Left colon (tissue), 2 donors: ENCODE measurements at regions not wholly inside any gene's neighbourhood (a gene's known extent, or its start where the extent isn't known, plus 50 kb on each side); places are given as distances from the start of the nearest gene placed in this dataset.

Experiments
- ATAC-seq: fragments of 200-7000 bp; cut with Tn5 transposase; one replicate; pipeline ENCODE4 v1.9.1; 2020; ENCODE audit warnings: mild to moderate bottlenecking, moderate library complexity
- DNase-seq, 2 donors: peaks; one replicate each; pipeline ENCODE4 v3.0.0-alpha.2; 2020
- intact Hi-C, 2 donors: fragments of 100-400 bp; cut with DNase I in 1 of 2; cut with micrococcal nuclease in 1 of 2; formaldehyde crosslinking; loops; one replicate each; pipeline versions ENCODE4 v1.11.2 to v1.14.0; 2022; cut with DNase I, micrococcal nuclease
- donor health status: DM: no; HTN: no; CAD: no.
- donor health status: DM: yes; HTN: yes; CAD: no.

- intact Hi-C loops = no loop called here
- no peak for ATAC-seq
- DNase-seq = no peak
These were observed 141.1 kb downstream of the SLC15A5 start for GRCh38 chr12:16136219-16136988.

GRCh38 chr12:16135323-16135722 lies 142.2 kb downstream of the SLC15A5 start:
- ATAC-seq (no peak), DNase-seq (no peak)
- intact Hi-C loops = no loop called here

- DNase-seq = no peak
- intact Hi-C loops = no loop called here
These were observed 147.1 kb downstream of the SLC15A5 start for GRCh38 chr12:16130343-16130742.

GRCh38 chr12:16121953-16122352 lies 155.5 kb downstream of the SLC15A5 start:
- ATAC-seq = no peak
- no peak for DNase-seq
- intact Hi-C loops = no loop called here

More at GRCh38 chr12:16130343-16130742, 147.1 kb downstream of the SLC15A5 start:
- peak; percentile 93 for ATAC-seq

- intact Hi-C loops = no loop called here
- ATAC-seq = peak; percentile 97
- no peak for DNase-seq
These were observed 157.7 kb downstream of the SLC15A5 start for GRCh38 chr12:16119618-16120415.

- intact Hi-C loops = no loop called here
- ATAC-seq (no peak), DNase-seq (no peak)
These were observed 158.9 kb downstream of the SLC15A5 start for GRCh38 chr12:16118586-16118985.

- DNase-seq (no peak), ATAC-seq (no peak)
- intact Hi-C loops = no loop called here
These were observed 164.6 kb downstream of the SLC15A5 start for GRCh38 chr12:16112612-16113560.

GRCh38 chr12:16112130-16112529 lies 165.4 kb downstream of the SLC15A5 start:
- ATAC-seq (no peak), DNase-seq (no peak)
- intact Hi-C loops = no loop called here

- intact Hi-C loops = no loop called here
- DNase-seq (no peak), ATAC-seq (no peak)
These were observed 166.9 kb downstream of the SLC15A5 start for GRCh38 chr12:16110596-16110995.

- DNase-seq (no peak), ATAC-seq (no peak)
- intact Hi-C loops = no loop called here
These were observed 173.6 kb downstream of the SLC15A5 start for GRCh38 chr12:16103851-16104250.

- DNase-seq = no peak
- no peak for ATAC-seq
- intact Hi-C loops = no loop called here
These were observed 177.3 kb downstream of the SLC15A5 start for GRCh38 chr12:16100206-16100605.

- DNase-seq (no peak), ATAC-seq (no peak)
- intact Hi-C loops = no loop called here
These were observed 181.1 kb downstream of the SLC15A5 start for GRCh38 chr12:16096273-16096849.

- intact Hi-C loops = no loop called here
- no peak for ATAC-seq
- no peak for DNase-seq
These were observed 181.9 kb downstream of the SLC15A5 start for GRCh38 chr12:16095531-16096110.

GRCh38 chr12:16094437-16094836 lies 183.0 kb downstream of the SLC15A5 start:
- intact Hi-C loops = no loop called here
- no peak for ATAC-seq
- no peak for DNase-seq

- intact Hi-C loops = no loop called here
- ATAC-seq (no peak), DNase-seq (no peak)
These were observed 182.7 kb downstream of the DERA start for GRCh38 chr12:16093825-16094224.

- intact Hi-C loops = no loop called here
- no peak for DNase-seq
- no peak for ATAC-seq
These were observed 179.8 kb downstream of the DERA start for GRCh38 chr12:16090974-16091373.

- intact Hi-C loops = no loop called here
- ATAC-seq = no peak
- no peak for DNase-seq
These were observed 177.3 kb downstream of the DERA start for GRCh38 chr12:16088421-16088820.
